ENCODE measurements at regions not wholly inside any gene's neighbourhood (a gene's known extent, or its start where the extent isn't known, plus 50 kb on each side); places are given as distances from the start of the nearest gene placed in this dataset.

DNA sequence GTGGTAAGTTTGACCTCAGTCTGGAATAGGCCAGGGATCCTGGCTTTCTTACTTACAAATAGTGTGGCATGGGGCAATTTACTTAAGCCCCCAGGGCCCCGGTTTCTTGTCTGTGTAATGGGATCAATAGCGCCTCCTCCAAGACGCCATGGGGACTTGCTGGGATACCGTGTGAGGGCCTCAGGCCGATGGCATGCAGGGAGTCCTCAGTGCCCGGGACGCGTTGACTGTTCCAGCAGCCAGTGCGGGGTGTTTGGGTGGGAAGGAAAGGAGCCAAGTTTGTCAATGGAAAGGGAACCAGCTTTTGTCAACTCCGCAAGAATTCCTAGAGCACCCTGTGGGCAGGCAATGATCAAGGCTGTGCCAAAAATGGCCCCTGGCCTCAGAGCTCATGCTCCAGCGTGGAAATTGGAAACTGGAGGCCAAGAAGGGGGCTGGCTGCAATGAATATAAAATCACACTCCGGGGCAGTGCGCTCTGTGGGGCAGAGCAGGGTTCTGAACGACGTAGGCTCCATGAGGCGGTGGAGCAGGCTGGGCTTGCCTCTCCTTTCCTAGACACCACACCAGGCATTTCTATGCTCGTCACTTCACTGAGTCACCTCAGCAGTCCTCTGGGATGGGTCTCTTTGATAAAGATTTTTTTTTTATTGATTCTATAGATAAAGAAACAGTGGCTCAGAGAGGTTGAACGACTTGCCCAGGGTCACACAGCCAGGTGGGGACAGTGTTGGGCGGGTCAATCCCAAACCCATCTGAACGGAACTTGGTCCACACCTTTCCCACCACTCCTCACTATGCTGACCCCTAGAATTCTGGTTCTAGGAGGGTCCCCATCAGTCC is 56.7 kb upstream of the ASAP2 start:
- no peak overlapping the region for H3K4me3 Mint-ChIP-seq
- no peak for TF ChIP-seq CTCF (conservative IDR thresholded peaks at IDR 0.05)
- no peaks in the 10 kb centered on the region for H3K36me3 Mint-ChIP-seq (ENCODE audit: low read depth)
- H3K4me1 Mint-ChIP-seq: peaks cover 13% of the 10 kb centered on the region
- no peak overlapping the region for H3K27ac Mint-ChIP-seq (ENCODE audit: unreplicated experiment)
- no peak for DNase-seq (ENCODE audit: low read depth, low spot score)
- H3K27me3 Mint-ChIP-seq (ENCODE audit: low read depth): peaks cover 4% of the 10 kb centered on the region
- H3K9me3 Mint-ChIP-seq: no peaks in the 10 kb centered on the region

DNA sequence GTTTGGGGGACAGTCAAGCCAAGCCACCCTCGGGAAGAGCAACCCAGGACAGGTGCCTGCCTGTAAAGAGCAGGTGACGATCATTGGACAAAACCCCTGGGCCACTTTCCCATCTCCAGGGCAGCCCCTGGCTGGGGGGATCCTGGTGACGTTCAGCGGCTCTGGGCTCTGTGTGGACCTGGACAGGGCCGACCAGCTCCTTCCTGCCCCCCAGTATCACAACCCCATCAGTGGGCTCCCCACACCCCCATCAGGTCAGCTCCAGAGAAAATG is 57.3 kb upstream of the ASAP2 start:
- Mint-ChIP-seq H3K27ac (ENCODE audit: unreplicated experiment) (no peak overlapping the region), H3K4me3 (no peak overlapping the region), H3K36me3 (ENCODE audit: low read depth) (no peaks in the 10 kb centered on the region), H3K27me3 (ENCODE audit: low read depth) (peaks cover 8% of the 10 kb centered on the region), H3K9me3 (no peaks in the 10 kb centered on the region), H3K4me1 (peaks cover 13% of the 10 kb centered on the region)
- no peak for DNase-seq (ENCODE audit: low read depth, low spot score)
- no peak for TF ChIP-seq CTCF (conservative IDR thresholded peaks at IDR 0.05)

DNA sequence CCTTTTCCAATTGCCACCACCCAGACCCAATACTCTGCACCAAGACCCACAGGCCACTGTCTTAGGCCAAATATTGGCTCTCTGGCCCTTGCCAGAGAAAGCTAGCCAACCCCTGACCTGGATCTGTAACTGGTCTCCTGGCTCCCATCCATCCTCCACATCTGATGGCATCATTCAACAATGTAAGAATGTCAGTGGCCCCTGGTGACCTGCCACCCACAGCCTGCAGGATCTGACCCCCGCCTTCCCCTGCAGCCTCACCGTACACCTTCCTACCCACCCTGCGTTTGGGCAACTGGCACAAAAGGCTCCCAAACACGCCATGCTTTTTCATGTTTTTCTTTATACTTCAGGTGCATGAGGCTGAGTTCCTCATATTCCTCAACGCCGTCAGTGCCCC is 60.0 kb upstream of the ASAP2 start:
- no peak for DNase-seq (ENCODE audit: low read depth, low spot score)
- Mint-ChIP-seq H3K9me3 (no peaks in the 10 kb centered on the region), H3K4me3 (no peak overlapping the region), H3K36me3 (ENCODE audit: low read depth) (no peaks in the 10 kb centered on the region), H3K27ac (ENCODE audit: unreplicated experiment) (no peak overlapping the region), H3K4me1 (no peaks in the 10 kb centered on the region), H3K27me3 (ENCODE audit: low read depth) (peaks cover 27% of the 10 kb centered on the region)
- TF ChIP-seq CTCF (conservative IDR thresholded peaks at IDR 0.05): no peak

DNA sequence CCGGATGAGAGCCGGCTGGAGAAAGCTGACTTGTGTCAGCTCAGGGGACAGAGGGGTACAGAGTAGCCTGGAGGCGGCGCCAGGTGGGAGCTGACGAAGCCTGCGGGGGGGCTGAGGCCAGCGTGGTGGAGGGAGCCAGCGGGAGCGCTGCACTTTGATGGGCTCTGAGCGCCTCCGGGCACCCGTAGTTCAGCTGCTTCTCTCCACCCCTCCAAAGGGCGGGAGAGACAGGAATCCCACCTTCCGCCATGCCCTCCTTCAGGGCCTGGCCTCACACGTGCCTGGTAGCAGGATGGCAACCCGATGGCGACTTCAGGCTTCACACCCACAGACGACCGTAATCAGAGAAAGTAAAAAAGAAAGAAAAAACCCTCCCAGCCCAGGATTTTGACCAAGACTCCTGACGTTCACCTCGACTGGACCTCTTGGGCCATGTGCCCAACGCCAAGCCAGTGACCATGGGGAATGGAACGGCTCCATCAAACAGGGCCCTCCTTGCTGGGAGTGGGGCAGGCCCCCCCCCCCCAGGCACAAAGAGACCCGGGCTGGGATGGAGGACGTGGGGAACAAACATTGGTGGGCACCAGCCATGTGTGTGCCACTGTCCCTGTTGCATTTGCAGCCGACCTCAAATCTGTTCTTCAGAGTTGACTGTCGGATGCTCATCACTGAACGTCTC is 60.7 kb upstream of the ASAP2 start:
- Mint-ChIP-seq H3K4me3 (no peak overlapping the region), H3K27me3 (ENCODE audit: low read depth) (peaks cover 27% of the 10 kb centered on the region), H3K36me3 (ENCODE audit: low read depth) (no peaks in the 10 kb centered on the region), H3K9me3 (no peaks in the 10 kb centered on the region), H3K4me1 (no peaks in the 10 kb centered on the region), H3K27ac (ENCODE audit: unreplicated experiment) (no peak overlapping the region)
- no peak for DNase-seq (ENCODE audit: low read depth, low spot score)
- no peak for TF ChIP-seq CTCF (conservative IDR thresholded peaks at IDR 0.05)

- Mint-ChIP-seq H3K27me3 (ENCODE audit: low read depth) (peaks cover 29% of the 10 kb centered on the region), H3K4me1 (no peaks in the 10 kb centered on the region), H3K27ac (ENCODE audit: unreplicated experiment) (no peak overlapping the region), H3K36me3 (ENCODE audit: low read depth) (no peaks in the 10 kb centered on the region), H3K4me3 (no peak overlapping the region), H3K9me3 (no peaks in the 10 kb centered on the region)
- no peak for DNase-seq (ENCODE audit: low read depth, low spot score)
- TF ChIP-seq CTCF (conservative IDR thresholded peaks at IDR 0.05): no peak
Measured at GRCh38 chr2:9145109-9145751, 61.4 kb upstream of the ASAP2 start.

Measured in neural crest cell (in vitro differentiated cells).